GM21390 (cell line): ENCODE measurements at regions not wholly inside any gene's neighbourhood (a gene's known extent, or its start where the extent isn't known, plus 50 kb on each side); places are given as distances from the start of the nearest gene placed in this dataset.
A peak's percentile ranks its signal among the peaks of the same experiment; 100 is the strongest.
"Not testable (repeated sequence)": the region's sequence is repeated elsewhere in the genome, so short reads cannot be mapped to it uniquely, and the experiment has no call there.

Experiments
- ATAC-seq: cut with Tn5 transposase; IDR thresholded peaks from one replicate; pipeline ENCODE4 v1.9.1; 2021; ENCODE audit not compliant: unreplicated experiment

DNA sequence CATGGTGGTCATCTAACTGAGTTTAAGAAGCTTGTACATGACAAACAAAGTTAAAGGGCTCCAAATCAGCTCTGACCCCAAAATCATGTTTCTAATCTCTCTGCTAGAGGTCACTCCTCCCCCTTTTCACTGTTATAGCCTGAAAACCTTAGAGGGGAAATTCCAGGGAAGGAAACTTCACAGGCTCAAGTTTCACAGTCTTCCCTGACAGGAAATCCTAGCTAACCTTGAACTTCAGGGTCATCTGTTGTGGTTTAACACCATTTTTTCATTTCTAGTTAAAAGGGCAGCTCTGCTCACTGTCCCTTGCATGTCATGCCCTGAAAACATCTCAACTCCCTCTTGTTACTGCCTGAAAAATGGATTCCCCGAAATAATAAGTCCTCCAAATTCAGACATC, 104.4 kb upstream of the BMP2 start:
- ATAC-seq: no peak

DNA sequence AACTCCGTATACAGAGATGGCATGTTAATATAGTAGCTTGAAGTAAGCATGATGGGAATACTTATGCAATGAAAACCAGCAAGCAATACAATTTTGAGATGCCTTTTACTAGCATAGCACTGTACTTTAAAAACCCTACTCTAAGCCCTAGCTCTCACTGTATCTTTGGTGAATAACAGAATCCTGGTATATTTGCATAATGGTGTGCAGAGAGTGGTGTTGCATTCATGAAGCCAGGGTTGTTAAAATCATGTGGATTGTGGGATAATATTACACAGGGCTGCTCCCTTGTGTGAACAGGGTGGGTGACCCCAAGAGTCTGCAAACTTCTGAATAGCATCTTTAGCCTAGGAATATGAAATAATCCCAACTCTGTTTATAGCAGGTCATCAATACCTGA, 105.2 kb upstream of the BMP2 start:
- no peak for ATAC-seq

DNA sequence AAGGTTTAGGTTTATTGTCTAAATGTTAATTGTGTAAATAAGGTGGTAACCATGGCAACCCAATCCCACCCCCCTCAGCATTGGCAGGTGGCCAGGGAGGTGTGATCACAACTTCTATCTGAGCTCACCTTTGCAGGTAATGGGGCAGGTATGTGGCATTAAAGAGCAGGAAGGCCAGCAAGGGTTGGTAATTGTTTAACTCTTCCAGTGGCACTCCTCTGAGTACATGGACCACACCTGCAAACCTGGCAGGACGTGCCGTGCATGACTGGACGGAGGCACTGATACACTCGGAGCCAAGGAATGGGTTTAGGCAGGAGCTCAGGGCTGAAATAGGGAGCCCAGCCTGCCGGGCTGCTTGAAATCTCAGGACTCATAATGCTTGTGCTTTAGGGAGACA, 107.0 kb upstream of the BMP2 start:
- no peak for ATAC-seq

DNA sequence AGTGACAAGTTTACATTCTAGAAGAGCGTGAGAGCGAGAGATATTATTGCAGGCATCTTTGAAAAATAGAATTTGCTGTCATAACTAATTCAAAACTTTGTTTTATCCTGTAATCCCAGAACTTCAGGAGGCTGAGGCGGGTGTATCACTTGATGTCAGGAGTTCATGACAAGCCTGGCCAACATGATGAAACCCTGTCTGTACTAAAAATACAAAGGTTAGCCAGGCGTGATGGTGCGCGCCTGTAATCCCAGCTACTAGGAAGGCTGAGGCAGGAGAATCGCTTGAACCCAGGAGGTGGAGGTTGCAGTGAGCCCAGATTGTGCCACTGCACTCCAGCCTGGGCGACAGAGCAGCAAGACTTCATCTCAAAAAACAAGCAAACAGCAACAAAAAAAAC, 108.6 kb upstream of the BMP2 start:
- ATAC-seq: not testable (repeated sequence)

DNA sequence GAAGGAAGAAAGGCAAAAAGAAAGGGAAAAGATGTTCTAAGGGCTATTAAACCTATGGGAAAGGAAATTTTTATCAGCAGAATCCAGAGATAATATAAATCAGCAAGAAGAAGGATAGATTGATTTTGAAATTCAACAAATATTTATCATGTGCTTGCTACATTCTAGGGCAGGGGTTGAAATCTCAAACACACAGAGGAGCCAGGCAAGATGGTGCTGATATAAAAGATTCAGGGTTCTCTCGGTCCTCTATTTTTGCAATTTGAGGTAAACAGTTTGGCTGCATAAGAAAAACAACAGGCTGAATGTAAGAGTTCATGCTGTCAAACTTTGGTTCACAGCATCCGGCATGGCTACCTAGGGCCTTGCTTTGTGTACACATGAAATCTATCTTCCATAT, 109.6 kb upstream of the BMP2 start:
- ATAC-seq: no peak

DNA sequence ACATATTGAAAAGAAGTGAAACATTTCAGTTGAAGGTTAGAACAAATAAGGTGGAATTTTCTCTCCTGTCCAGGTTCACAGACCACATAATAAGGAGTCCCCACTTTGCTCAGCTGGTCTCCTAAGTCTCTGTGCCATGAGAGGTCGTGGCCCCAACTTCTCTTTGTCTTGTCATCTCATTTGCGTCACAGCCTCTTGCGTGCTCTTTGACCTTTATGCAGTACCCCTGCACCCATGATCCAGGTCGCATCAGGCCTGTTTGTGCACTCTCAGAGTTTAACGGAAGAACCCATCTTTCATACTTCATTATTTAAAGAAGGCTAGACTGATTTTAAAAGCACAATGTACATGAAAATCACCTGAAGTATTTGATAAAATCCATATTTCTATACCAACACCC, 110.4 kb upstream of the BMP2 start:
- no peak for ATAC-seq

DNA sequence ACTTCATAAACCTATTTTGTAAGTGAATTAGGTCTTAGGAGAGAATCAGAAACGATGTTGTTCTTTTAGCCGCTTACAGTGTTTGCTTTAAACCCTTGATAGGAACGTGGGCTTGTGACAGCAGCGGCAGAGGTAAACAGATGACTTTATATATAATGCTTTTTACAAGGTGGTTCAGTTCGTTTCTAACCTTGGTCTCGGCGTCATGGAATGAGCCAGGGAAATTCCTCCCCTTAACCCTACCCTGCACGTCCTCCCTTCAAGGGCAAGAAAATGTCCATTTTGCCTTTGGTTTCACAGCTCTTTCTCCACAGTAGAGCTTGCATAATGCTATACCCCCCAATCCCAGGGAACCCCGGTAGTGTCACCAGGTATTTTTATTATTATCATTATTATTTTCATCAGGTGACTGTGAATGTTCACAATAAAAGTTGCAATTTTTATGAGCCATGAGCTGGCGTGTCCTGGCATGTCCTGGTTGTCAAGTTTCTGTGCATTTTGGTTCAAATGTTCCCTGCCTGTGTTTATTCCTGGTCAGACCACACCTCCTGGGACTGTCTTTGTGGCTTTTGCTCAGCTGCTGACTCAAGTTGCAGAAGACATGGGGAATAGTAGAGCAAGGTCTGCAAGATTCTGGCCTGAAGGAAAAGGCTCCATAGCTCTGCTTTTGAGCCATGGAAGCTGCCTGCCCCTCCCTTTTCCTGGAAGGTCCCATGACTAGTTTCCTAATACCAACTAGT, 112.8 kb upstream of the BMP2 start:
- ATAC-seq: no peak

DNA sequence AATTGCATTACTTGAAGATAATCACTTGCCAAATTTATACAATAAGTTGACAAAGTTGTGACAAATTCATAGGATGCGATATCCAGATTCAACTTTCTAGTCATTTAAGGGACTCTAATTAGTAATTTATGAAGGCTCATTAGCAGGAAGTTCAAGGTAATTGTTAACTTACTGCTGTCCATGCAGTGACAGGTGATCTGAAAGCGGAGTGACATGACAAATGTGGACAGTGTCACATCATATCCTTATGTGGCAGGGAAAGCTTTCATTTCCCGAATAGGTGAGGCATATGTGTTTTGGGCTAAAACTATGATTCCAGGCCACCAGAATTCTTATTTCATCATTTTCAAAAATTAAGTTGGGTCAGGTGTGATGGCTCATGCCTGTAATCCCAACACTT, 115.9 kb upstream of the BMP2 start:
- no peak for ATAC-seq

DNA sequence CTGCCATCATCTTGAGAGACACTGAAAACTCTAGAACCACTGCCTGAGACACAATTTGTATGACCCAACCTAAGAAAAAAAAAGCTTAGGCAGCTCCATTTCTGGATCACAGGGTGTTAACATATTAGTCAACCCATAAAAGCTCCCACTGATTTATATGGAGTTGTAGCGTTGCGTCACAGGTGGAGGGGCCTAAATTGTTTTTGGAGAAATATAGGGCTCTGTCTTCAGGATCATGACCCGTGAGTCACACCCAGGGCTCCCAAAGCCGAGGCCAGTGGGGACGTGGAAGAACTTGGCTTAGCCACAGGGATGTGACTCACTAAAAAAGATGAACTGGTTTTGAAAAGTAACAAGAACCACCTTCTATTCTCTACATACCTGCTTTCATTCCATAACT, 116.5 kb upstream of the BMP2 start:
- no peak for ATAC-seq

DNA sequence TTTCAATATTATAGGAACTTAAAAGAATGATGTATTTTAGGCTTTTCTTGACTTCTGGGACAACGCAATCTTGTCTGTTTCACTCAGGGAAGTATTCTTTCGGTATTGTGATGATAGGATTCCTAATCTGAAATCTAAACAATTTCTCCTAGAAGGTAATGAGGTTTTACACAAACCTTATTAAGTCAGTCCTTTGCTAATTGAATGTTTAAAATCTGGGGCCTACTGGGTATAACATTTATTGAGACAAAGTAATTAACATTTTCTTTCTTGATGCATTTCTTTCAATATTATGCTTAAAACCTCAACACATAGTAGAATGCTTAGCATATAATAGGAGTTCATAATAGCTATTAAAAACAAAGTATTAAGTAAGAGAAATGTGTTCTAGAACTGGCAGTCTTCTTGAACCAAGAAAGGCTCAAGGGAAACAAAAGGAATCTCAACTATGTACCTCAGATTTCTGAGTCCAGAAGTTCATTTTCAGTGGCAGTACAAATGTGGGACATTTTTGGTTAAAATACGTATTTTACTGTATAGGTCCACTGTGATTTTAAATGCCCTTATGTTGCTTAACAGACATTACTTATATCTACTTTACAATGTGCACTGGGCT, 121.4 kb upstream of the BMP2 start:
- ATAC-seq: no peak

DNA sequence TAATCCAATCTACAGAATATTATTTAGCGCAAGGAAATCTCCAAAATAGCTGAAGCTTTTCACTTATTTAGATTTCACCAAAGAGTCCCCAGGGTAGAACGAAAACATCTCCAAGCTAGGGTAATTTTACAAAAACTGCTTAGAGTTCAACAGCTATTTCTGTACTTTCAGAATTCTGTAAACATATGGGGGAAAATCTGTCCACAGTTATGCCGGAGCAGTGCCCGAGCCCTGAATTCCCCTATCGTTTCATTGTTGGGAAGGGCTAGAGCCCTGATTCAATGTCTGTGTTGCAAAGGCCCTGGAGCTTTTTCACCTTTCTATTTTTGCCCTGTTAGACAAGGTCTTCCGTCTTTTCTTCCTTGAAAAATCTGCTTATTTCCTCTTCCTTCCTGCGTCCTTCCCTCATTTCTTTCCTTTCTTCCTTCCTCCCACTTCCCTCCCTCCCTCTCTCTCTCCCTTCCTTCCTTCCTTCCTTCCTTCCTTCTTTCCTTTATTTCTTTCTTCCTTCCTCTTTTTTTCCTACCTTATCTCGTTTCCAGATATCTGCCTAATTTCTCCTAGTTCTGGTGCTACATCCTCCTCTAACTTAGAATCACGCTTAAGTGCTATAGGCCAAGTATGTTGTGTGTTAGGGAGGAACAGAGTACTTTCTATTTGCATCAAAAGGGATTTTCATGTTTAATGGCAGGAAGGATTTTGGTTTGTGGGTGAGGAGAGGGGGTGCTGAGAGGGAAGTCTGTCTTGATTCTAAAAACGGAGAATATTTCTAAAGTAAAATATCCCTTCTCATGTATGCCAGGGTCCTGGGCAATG, 122.5 kb upstream of the BMP2 start:
- peak; percentile 46 for ATAC-seq

DNA sequence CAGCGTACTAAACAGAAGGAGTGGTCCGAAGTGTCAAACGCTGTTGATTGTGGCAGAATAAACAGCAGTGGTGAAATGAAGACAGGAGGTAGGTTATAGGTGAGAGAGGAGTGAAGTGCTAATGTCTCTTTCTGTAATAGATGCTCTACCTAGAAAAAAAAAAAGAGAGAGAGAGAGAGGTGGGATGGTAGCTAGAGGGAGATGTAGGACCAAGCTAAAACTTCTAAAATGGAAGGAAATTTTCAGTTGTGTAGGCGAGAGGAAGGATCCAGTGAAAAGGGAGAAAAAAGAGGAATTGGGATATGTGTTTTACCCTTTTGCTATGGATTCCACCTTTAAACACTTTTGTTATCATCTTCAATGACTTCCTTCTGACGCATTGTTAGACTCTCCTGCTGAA, 126.5 kb upstream of the BMP2 start:
- ATAC-seq: no peak

DNA sequence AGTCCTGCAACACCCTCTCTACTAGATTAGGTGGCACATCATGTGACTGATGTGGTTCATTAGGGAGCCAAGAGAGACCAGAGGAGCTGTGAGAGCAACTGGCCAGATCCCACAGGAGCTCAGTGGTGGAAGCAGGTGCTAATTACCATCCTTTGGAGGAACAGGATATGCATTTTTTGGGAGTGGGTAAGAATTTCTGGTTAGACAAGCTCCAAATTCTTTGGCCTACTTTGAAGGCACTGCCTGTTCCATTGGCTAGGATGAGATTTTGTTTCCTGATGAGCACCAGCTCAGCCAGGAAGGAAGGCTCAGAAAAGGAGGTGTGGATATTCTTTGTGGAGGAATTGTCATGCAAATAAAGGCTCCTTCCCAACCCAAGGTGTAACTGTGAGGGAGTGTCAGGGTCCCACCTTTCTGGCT, 130.3 kb upstream of the BMP2 start:
- no peak for ATAC-seq

DNA sequence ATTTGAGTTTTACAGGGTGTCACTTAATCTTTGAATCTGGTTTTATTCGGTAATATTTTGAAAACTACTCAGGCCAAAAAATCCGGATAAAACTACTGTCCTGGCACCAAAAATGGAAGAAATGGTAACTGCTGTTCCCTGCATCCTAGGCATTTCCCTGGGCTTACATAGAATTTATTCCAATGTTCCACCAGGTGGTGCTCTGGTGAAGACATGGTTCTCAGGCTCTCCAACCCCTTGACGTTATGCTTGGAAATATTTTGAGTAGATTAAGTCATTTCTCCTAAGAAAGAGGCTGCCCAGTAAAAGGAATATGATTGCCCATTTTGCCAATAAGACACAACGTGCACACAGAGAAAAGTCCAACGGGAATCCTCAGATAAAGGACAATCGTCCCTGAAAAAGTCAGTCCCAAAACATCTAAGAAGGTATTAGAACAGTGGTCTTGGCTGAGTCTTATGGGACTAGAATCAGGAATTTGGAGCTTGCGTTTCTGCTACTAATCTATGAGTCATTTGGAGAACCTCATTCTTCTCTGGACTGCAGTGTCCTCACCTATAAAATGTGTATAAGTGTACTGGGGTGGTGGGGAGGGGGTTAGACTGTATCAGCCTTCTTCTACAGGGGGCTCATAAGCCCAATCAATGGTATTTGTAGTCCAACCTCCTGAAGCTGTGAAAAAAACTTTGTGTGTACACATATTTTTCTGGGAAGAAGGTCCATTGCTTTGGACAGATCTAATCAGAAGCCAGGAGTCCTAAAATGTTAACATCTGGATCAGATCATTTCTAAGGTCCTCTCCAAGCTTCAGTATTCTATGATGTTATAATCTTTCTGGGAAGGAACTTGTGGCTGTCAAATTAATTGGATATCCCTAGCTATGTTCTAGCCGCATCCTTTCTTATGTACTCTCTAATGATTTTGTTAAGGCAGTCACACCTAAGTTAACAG, 131.0 kb upstream of the BMP2 start:
- no peak for ATAC-seq

DNA sequence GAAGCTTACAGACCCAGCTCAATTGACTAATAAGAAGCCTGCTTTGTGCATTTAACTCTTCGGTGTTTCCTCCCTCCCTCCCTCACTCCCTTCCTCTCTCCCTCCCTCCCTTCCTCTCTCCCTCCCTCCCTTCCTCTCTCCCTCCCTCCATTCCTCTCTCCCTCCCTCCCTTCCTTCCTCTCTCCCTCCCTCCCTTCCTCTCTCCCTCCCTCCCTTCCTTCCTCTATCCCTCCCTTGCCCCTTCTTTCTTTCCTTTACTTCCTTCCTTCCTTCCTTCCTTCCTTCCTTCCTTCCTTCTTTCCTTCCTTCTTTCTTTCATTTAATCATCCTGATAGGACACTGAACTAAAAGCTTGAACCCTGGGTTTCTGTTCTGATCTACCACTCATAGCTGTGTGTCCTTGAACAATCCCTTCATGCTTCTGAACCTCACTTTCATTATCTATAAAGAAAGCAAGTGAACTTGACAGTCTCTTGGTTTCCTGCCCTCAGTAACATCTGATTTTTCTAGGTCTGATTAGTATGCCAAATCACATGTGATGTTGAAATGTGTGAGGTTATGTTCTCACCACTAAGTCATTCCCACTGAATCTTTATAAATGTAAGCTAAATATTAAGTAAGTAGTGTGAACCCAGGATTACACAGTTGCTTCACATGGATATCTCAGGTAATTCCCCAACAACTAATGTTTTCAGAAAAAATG, 132.3 kb upstream of the BMP2 start:
- ATAC-seq: peak; percentile 52

DNA sequence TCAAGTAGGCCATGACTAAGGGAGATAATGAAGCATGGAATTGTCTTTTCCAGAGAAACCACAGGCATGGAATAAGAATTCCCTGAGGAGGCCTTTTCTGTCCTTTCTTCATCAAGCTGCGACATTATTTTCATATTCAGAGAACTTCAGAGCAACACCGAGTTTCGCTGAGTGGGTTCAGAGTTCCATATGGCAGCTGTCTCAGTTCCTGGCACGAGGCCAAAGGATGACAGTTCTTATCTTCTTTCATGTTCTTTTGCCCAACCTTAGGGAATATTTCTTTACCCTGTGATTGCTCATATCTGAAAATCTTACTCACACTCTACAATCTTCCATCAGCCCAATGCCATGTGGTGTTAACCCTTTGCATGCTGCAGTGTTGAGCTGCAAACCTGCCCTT, 135.3 kb upstream of the BMP2 start:
- ATAC-seq: no peak

DNA sequence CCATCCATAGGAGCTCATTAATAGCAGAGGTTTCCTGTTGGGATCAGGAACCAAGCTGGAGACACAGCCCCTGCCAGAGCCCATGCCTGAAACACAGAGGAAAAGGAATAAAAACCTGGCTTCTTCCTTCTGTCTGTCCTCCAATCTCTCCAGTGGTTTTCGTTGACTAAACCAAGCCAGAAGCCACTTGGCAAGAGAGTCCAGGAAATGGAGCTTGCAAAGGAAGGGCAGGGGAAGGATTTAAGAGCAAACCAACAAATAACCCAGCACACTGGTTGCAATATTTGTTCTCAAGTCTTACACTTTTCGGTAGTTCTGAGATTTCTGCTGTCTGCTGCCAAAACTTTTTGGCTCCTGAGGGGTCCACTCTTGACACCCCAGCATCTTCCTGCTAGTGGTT, 137.0 kb upstream of the BMP2 start:
- ATAC-seq: no peak

DNA sequence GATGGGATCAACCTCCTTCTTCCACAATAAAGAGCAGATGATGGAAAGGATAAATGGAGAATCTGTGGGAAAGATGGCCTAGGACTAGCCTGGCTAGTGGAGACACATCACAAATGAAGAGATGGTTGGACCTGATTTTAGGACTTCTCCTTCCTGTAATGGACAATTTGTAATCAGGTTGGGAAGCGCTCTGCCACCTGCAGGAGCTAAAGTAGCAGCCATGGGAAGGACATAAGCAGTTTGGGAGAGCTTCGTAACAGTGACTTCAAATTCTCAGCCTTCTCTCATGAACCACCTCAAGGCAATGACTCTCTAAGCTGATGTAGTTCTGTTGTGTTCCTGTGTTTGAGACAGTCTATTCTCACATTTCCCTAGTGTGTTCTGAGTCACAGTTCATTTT, 137.9 kb upstream of the BMP2 start:
- no peak for ATAC-seq

DNA sequence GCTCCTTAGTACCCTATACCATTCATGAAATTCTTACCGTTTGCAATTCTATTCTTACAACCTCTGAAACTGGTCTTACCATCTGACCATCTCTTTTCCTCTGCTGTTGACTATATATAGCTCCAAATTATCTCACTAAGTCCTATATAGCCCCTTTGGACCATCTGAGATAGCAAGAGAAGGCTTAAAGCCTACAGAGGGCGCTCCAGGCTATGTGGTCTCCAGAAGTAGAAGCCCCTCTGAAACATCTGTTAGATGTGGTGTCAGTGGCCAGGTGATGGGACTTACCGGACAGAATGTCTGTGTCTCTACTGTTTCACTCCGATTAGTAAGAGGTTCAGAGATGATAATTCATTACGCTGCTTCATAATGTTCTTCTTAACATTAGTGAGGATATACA, 140.7 kb upstream of the BMP2 start:
- ATAC-seq: no peak

DNA sequence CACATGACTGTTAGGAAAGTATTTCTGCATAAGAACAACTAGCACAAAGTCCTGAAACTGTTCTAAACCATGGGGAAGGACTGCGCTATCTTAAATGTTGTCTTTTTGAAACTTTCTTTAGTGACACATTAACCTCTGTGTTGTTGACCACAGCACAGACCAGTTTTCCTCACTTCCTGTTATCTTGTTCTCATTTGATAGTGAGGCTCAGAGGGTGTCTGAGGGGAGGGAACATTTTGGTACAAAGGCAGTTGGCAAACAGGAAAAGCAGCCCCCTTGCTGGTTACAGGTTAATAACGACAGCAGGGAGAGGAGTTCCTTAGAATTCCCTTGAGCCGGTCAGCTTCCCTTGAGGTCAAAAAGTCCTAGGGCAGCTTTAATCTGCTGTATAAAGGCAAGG, 143.5 kb upstream of the BMP2 start:
- peak; percentile 100 for ATAC-seq
